HG02759 (cell line): ENCODE measurements at regions not wholly inside any gene's neighbourhood (a gene's known extent, or its start where the extent isn't known, plus 50 kb on each side); places are given as distances from the start of the nearest gene placed in this dataset.
"Not testable (repeated sequence)": the region's sequence is repeated elsewhere in the genome, so short reads cannot be mapped to it uniquely, and the experiment has no call there.

ENCODE experiments used
- ATAC-seq: cut with Tn5 transposase; IDR thresholded peaks from one replicate; pipeline ENCODE4 v1.9.1; 2021; ENCODE audit warnings: mild to moderate bottlenecking, moderate library complexity; ENCODE audit not compliant: unreplicated experiment

DNA sequence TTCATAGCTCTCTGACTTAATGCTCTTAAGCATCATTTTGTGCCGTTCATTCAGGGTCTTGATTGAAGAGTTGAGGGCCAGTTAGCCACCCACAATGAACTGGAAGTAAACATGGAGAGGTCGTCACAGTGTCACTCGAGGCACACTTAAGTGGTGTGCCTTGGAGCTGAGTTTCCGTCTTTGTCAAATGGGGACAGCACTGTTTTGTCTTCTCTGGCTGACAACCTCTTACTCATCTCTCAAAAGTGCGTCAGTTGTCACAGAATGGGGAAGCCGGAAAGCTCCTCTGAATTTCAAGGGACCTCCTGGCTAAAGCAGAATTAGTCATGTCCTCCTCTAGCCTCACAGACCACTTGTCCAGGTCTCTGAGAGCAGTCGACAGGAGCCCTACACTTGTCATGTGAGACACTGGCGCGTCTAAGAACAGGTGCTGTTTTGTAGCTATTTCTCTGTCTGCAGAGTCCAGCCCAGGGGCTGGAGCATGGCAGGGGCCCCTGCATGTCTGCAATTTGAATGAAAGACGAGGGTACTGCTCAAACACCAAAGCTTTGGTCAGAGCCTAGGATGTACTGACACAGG is 231.5 kb downstream of the NPIPA7 start:
- ATAC-seq = not testable (repeated sequence)

DNA sequence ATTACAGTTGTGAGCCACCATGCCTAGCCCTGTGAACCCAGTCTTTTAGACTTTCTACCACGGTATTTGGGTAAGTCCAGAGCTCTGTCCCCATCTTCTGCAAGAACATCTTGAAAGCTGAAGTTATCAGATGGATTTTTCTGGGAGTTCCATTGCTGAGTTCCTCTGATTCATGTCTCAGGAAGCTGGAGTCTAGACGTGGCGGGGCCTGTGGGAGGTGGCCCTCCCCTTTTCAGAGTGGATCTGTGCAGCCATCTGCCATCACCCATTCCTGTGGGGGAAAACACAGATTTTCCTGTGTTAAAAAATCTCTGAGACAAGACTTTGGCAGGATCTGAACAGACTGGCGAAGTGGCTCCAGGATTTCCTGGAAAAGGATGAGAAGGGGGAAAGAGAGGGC is 234.3 kb downstream of the NPIPA7 start:
- ATAC-seq = not testable (repeated sequence)

DNA sequence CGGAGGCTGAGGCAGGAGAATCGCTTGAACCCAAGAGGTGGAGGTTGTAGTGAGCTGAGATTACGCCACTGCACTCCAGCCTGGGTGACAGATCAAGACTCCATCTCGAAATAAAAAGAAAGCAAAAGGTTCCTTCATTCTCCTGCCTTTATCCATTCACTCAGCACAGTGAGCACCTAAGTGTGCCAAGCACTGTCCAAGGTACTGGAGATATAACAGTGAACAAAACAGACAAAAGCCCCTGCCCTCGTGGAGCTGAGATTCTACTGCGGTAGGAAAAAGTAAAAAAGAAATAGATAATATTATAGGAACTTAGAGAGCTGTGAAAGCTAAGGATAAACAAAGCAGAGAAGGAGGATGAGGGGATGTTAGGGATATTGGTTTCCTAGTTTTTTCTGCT is 235.5 kb downstream of the NPIPA7 start:
- not testable (repeated sequence) for ATAC-seq

DNA sequence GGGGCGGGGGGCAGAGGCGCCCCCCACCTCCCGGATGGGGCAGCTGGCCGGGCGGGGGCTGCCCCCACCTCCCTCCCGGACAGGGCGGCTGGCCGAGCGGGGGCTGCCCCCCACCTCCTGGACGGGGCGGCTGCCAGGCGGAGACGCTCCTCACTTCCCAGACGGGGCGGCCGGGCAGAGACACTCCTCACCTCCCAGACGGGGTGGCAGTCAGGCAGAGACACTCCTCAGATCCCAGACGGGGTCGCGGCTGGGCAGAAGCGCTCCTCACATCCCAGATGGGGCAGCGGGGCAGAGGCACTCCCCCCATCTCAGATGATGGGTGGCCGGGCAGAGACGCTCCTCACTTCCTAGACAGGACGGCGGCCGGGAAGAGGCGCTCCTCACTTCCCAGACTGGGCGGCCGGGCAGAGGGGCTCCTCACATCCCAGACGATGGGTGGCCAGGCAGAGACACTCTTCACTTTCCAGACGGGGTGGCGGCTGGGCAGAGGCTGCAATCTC is 240.1 kb downstream of the NPIPA7 start:
- ATAC-seq = not testable (repeated sequence)

GRCh38 chr16:16624367-16624766 is 245.4 kb downstream of the NPIPA7 start:
- not testable (repeated sequence) for ATAC-seq

GRCh38 chr16:16625140-16625539 is 246.2 kb downstream of the NPIPA7 start:
- ATAC-seq = not testable (repeated sequence)

DNA sequence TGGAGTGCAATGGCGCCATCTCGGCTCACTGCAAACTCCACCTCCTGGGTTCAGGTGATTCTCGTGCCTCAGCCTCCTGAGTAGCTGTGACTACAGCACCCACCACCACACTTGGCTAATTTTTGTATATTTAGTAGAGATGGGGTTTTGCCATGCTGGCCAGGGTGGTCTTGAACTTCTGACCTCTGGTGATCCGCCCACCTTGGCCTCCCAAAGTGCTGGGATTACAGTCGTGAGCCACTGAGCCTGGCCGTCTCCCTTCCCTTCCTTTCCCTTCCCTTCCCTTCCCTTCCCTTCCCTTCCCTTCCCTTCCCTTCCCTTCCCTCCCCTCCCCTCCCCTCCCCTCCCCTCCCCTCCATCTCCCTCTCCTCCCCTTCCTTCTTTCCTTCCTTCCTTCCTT is 248.9 kb downstream of the NPIPA7 start:
- not testable (repeated sequence) for ATAC-seq

- not testable (repeated sequence) for ATAC-seq
These were observed 259.3 kb downstream of the NPIPA7 start for GRCh38 chr16:16638231-16638630.

DNA sequence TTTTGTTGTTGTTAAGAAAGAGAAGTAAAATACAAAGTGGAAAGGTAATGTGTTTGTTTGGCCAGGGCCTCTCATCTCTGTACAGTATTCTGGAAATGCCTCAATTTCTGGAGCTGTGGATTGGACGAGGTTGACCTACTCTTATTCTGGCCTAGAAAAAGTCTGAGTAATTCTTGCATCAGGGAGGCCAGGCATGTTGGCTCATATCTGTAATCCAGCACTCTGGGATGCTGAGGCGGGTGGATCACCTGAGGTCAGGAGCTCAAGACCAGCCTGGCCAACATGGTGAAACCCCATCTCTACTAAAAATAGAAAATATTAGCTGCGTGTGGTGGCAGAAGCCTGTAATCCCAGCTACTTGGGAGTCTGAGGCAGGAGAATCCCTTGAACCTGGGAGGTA is 259.8 kb downstream of the NPIPA7 start:
- ATAC-seq = not testable (repeated sequence)

DNA sequence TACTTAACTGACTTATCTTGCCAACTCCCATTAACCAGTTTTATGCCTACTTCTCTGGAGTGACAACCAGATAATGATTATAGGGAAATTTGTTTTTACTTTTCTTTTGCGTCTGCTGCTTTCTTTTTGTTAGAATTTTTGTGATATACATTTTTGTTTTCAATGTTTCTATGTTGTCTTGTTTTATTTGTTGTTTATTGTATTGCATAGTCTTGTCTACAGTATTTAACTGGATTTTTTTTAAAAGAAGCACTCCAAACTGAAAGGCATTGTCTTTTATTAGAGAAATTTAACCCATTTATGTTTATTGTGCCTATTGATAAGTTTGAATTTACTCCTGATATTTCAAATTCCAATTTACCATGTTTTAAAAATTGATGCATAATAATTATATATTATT is 264.9 kb downstream of the NPIPA7 start:
- not testable (repeated sequence) for ATAC-seq

GRCh38 chr16:16648002-16648401 is 269.1 kb downstream of the NPIPA7 start:
- ATAC-seq = not testable (repeated sequence)

DNA sequence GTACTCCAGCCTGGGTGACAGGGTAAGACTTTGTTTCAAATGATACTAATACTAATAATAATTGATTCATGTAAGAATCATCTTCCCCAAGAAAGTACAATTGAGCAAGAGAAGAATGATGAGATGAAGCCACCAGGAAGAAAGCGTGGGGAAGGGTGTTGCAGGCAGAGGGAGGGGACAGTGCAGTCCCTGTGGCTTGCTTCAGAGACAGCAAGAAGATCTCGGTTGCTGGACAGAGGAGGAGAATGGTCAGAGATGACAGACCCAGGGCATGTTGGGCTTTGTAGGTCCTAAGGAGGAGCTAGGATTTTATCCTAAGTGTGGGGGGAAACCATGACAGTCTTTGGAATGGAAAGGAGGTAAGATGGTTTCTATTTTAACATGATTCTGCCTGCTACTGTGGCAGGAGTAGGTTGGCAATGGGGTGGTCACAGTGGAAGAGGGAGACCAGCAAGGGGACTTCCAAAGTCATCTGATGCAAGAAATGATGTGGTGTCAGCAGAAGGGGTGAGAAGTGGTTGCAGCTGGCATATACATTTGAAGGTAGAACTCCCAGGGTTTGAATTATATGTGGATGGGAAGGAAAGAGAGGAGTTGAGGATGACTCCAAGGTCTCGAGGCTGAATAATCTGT is 293.4 kb downstream of the NPIPA7 start:
- ATAC-seq = not testable (repeated sequence)

DNA sequence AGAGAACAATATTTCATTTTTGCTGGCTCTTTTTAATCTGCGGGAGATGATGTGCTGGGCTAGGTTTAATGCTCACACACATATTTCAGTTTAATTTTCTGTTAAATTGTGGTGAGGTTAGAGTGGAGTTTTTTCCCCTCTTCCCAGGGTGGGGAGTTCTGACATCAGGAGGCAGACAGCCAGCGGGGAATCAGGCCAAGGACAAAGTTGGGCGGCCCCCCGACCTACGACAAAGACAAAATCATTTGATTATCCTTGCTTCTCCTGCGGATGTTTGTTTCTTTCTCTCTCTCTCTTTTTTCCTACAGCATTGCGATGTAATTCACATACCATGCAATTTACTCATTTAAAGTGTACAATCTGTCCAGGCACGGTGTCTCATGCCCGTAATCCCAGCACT is 295.9 kb downstream of the NPIPA7 start:
- ATAC-seq = not testable (repeated sequence)

GRCh38 chr16:16721849-16722248 is 342.9 kb downstream of the NPIPA7 start:
- ATAC-seq = not testable (repeated sequence)

DNA sequence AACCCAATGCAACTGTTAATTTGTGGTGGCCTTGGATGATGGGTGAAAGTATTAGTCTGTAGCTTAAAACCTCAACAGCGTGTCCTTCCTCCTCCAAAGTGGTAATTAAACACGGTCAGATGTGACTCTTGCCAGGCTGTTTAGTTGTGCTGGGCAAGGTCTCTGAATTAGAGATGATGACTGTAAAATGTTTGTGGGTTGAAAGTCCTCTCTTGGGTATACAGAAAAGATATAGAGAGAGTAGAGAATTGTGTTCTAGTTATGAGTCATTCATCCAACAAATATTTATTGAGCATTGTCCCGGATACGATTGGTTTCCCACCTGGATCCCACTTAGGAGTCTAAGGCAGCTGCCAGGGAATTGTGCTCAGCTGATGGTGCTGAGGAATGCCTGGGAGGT is 343.7 kb downstream of the NPIPA7 start:
- ATAC-seq = not testable (repeated sequence)

DNA sequence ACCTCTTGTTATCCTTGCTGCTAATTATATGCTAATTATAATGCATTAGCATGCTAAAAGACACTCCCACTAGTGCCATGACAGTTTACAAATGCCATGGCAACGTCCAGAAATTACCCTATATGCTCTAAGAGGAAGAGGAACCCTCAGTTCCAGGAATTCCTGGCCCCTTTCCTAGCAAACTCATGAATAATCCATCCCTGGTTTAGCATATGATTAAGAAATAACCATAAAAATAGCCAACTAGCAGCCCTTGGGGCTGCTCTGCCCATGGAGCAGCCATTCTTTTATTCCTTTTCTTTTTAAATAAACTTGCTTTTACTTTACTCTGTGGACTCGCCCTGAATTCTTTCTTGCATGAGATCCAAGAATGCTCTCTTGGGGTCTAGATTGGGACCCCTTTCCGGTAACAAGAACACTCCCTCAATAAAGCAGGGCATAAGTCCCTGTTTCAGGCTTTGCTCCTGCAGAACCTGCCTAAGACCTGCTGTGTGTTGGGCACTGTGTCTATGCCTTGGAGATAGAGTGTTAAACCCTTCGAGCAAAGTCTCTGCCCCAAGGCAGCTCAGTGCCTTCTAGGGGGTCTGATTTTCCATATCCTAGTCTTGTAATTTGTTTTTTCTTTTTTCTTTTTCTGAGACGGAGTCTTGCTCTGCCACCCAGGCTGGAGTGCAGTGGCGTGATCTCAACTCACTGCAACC is 345.0 kb downstream of the NPIPA7 start:
- ATAC-seq = not testable (repeated sequence)

DNA sequence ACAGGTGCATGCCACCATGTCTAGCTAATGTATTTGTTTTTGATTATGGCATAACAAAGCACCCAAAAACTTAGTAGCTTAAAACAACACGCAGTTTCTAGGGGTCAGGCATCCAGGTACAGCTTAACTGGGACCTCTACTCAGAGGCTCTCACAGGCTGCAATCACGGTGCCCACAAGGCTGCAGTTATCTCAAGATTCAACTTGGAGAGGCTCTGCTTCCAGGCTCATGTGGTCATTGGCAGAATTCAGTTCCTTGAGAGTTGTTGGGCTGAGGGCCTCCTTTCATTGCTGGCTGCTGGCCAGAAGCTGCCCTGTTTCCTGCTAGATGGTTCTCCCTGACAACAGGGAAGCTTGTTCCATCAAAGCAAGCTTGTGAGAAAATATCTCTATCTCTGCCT is 348.1 kb downstream of the NPIPA7 start:
- not testable (repeated sequence) for ATAC-seq

GRCh38 chr16:16742573-16742972 is 363.6 kb downstream of the NPIPA7 start:
- ATAC-seq = not testable (repeated sequence)

DNA sequence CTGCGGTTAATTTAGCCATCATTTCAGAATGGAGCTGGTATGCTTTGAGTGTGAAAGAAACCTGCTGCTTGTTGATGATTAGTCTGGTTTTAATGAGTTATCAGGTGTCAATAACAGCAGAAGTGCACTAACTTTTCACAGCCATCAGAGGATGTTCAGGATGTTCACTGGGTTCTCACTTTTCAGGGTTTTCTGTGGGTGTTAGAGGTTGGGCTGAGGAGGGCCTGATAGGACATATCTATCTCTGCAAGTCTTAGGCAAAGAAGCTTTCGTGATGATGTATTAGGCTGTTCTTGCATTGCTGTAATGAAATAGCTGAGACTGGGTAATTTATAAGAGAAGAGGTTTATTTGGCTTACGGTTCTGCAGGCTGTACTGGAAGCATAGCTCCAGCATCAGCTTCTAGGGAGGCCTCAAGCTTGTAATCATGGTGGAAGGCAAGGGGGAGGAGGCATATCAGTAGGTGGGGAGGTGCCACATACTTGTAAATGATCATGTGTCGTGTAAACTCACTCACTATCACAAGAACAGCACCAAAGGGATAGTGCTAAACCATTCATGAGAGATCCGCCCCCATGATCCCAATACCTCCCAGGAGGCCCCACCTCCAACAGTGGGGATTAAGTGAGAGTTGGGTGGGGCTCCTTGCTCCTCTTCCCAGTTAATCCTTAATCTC is 376.2 kb downstream of the NPIPA7 start:
- not testable (repeated sequence) for ATAC-seq

DNA sequence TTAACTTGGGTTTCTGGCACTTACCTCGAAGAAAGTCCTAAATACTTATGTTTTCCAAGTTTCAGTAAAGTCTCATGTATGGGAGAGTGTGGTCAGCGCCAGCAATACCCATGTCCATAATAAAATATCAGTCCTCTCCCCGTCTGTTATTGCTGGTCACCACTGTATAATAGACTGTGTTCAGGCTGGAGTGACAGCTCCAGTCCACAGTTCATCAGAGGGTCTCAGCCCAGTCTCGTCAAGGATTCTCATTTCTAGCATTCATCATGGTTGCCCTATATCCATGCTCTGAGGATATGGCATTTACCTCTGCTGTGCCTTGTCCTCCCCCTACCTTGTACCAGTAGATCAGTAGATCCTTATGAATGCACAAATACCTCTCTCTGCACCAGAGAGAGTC is 384.5 kb downstream of the NPIPA7 start:
- ATAC-seq = no peak

DNA sequence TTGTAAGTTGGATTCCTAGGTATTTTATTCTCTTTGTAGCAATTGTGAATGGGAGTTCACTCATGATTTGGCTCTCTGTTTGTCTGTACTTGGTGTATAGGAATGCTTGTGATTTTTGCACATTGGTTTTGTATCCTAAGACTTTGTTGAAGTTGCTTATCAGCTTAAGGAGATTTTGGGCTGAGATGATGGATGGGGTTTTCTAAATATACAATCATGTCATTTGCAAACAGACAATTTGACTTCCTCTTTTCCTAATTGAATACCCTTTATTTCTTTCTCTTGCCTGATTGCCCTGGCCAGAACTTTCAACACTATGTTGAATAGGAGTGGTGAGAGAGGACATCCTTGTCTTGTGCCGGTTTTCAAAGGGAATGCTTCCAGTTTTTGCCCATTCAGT is 391.8 kb downstream of the NPIPA7 start:
- ATAC-seq = not testable (repeated sequence)
